Upper lobe of right lung (tissue), 1 donor: ENCODE measurements at regions not wholly inside any gene's neighbourhood (a gene's known extent, or its start where the extent isn't known, plus 50 kb on each side); places are given as distances from the start of the nearest gene placed in this dataset.
A peak's percentile ranks its signal among the peaks of the same experiment; 100 is the strongest.

Experiments
- ATAC-seq: fragments of 200-7000 bp; cut with Tn5 transposase; one replicate; pipeline ENCODE4 v1.9.1; 2020; ENCODE audit warnings: mild to moderate bottlenecking, moderate library complexity
- DNase-seq: peaks from one replicate; pipeline ENCODE4 v3.0.0-alpha.2; 2020
- H3K27ac ChIP-seq: fragments of 200-600 bp; one replicate; pipeline ENCODE4 v1.8.0; 2022
- H3K27me3 ChIP-seq: fragments of 200-600 bp; one replicate; pipeline ENCODE4 v1.8.0; 2022; ENCODE audit warnings: mild to moderate bottlenecking
- H3K36me3 ChIP-seq: fragments of 200-600 bp; one replicate; pipeline ENCODE4 v1.8.0; 2022
- H3K4me1 ChIP-seq: fragments of 200-600 bp; one replicate; pipeline ENCODE4 v1.8.0; 2022
- H3K4me3 ChIP-seq: fragments of 200-600 bp; one replicate; pipeline ENCODE4 v1.8.0; 2022; ENCODE audit warnings: mild to moderate bottlenecking
- H3K9me3 ChIP-seq: fragments of 200-600 bp; one replicate; pipeline ENCODE4 v1.8.0; 2022
- CTCF ChIP-seq: fragments of 200-600 bp; IDR thresholded peaks from one replicate; pipeline ENCODE4 v1.8.0; 2022; ENCODE audit warnings: antibody characterized with exemption
- intact Hi-C: fragments of 100-400 bp; cut with DNase I; formaldehyde crosslinking; loops from one replicate; pipeline ENCODE4 v1.11.0; 2022
- donor health status: DM: no; HTN: yes; CAD: no; lungs with severe emphysema.

- TF ChIP-seq CTCF, result no peak
- no peak for ATAC-seq
- Histone ChIP-seq H3K36me3 (no peaks in the 10 kb centered on the region), H3K27me3 (no peaks in the 10 kb centered on the region), H3K27ac (no peak overlapping the region), H3K4me3 (no peak overlapping the region), H3K4me1 (no peaks in the 10 kb centered on the region), H3K9me3 (no peaks in the 10 kb centered on the region)
- DNase-seq, result no peak
- intact Hi-C loops, result no loop called here
These were observed 778.5 kb downstream of the VRK1 start for GRCh38 chr14:97575677-97576076.

DNA sequence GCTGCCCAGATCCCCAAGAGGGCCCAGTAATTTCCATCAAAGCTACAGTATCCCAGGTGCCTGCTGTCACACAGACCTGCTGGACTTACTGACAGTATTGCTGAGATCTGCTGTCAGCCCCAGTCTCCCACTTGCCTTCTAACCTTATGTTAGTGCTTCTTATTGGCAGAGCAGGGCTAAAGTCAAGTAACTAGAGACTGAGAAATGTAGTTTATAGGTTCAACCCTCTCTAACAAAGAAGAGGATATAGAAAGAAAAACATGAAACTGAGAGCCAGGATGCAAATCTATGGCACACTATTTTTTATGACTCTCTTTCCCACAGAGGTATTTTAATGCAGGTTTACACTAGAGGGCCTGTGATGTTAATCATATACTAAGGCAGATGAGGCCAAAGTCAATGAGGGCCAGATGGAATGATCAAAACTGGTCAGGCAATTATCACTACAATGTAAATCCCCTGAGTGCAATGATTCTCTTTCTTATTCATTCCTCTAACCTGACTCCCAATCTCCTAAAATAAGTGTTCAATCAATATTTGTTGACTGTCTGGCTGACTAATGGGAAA lies 781.9 kb downstream of the VRK1 start:
- H3K9me3 ChIP-seq, result no peaks in the 10 kb centered on the region
- H3K36me3 ChIP-seq, result no peaks in the 10 kb centered on the region
- no peak for DNase-seq
- H3K27ac ChIP-seq, result no peak overlapping the region
- no peaks in the 10 kb centered on the region for H3K27me3 ChIP-seq
- TF ChIP-seq CTCF, result no peak
- intact Hi-C loops, result no loop called here
- ATAC-seq, result no peak
- no peaks in the 10 kb centered on the region for H3K4me1 ChIP-seq
- H3K4me3 ChIP-seq, result no peak overlapping the region

GRCh38 chr14:97581016-97581415 lies 783.8 kb downstream of the VRK1 start:
- DNase-seq (no peak), ATAC-seq (no peak)
- no peaks in the 10 kb centered on the region for H3K27me3 ChIP-seq
- intact Hi-C loops, result no loop called here
- no peaks in the 10 kb centered on the region for H3K9me3 ChIP-seq
- TF ChIP-seq CTCF, result no peak
- H3K36me3 ChIP-seq, result no peaks in the 10 kb centered on the region
- no peak overlapping the region for H3K4me3 ChIP-seq
- H3K27ac ChIP-seq, result no peak overlapping the region
- no peaks in the 10 kb centered on the region for H3K4me1 ChIP-seq

DNA sequence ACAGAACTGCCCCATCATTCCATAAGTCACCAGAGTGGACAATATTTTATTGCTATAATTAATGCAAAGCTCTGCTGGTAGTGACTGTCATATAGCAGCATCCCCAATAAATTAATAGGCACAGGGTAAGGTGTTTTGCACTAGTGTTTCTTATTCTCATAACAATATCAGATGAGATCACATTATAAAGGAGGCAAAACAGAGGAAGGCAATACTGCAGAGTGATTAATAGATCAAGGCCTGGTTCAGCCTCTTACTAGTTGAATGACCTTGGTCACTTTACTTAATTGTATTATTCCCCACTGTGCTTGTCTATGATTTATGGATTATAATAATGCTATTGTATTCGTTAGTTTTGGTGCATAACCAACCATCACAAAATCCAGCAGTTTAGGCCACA lies 784.8 kb downstream of the VRK1 start:
- Histone ChIP-seq H3K36me3 (no peaks in the 10 kb centered on the region), H3K4me1 (no peaks in the 10 kb centered on the region), H3K9me3 (no peaks in the 10 kb centered on the region), H3K4me3 (no peak overlapping the region), H3K27me3 (no peaks in the 10 kb centered on the region), H3K27ac (no peak overlapping the region)
- TF ChIP-seq CTCF, result no peak
- ATAC-seq (no peak), DNase-seq (no peak)
- intact Hi-C loops, result no loop called here

- H3K9me3 ChIP-seq, result no peaks in the 10 kb centered on the region
- H3K4me3 ChIP-seq, result no peak overlapping the region
- no peaks in the 10 kb centered on the region for H3K36me3 ChIP-seq
- ATAC-seq, result peak; percentile 25
- intact Hi-C loops, result no loop called here
- TF ChIP-seq CTCF, result no peak
- H3K27ac ChIP-seq, result no peak overlapping the region
- no peak for DNase-seq
- H3K27me3 ChIP-seq, result no peaks in the 10 kb centered on the region
- H3K4me1 ChIP-seq, result no peaks in the 10 kb centered on the region
These were observed 787.3 kb downstream of the VRK1 start for GRCh38 chr14:97584528-97584927.
